Astrocyte (in vitro differentiated cells and primary cell): ENCODE measurements at regions not wholly inside any gene's neighbourhood (a gene's known extent, or its start where the extent isn't known, plus 50 kb on each side); places are given as distances from the start of the nearest gene placed in this dataset.
"Not testable (repeated sequence)": the region's sequence is repeated elsewhere in the genome, so short reads cannot be mapped to it uniquely, and the experiment has no call there.

ENCODE experiments used
- DNase-seq: peaks from one replicate; pipeline ENCODE4 v3.0.0-alpha.2; 2010; ENCODE audit warnings: low read depth
- FAIRE-seq: peaks from 2 replicates; lab custom pipeline; 2011; peaks lifted over from hg19 to GRCh38; lab: Jason Lieb, UNC
- H2AFZ ChIP-seq: 2 replicates; pipeline ENCODE4 v1.6.0; 2012; ENCODE audit warnings: low read depth, low read length, inconsistent platforms
- H3K27ac ChIP-seq: 2 replicates; pipeline ENCODE4 v1.5.1; 2011; ENCODE audit warnings: low read depth, low read length, inconsistent platforms
- H3K27me3 ChIP-seq: 2 replicates; pipeline ENCODE4 v1.6.0; 2011; ENCODE audit warnings: low read length, inconsistent platforms; ENCODE audit not compliant: insufficient read depth
- H3K36me3 ChIP-seq: 2 replicates; pipeline ENCODE4 v1.5.1; 2011; ENCODE audit warnings: low read length, inconsistent platforms; ENCODE audit not compliant: insufficient read depth
- H3K4me1 ChIP-seq: 2 replicates; pipeline ENCODE4 v1.5.1; 2011; ENCODE audit warnings: low read length, inconsistent platforms; ENCODE audit not compliant: insufficient read depth
- H3K4me2 ChIP-seq: 2 replicates; pipeline ENCODE4 v1.6.0; 2012; ENCODE audit warnings: low read length, inconsistent platforms
- H3K4me3 ChIP-seq: 2 replicates; pipeline ENCODE4 v1.5.1; 2011; ENCODE audit warnings: low read depth, mild to moderate bottlenecking, low read length, inconsistent platforms; ENCODE audit not compliant: insufficient read depth
- H3K79me2 ChIP-seq: 2 replicates; pipeline ENCODE4 v1.6.0; 2012; ENCODE audit warnings: mild to moderate bottlenecking, low read length, inconsistent platforms; ENCODE audit not compliant: insufficient read depth
- H3K9ac ChIP-seq: 2 replicates; pipeline ENCODE4 v1.6.0; 2012; ENCODE audit warnings: mild to moderate bottlenecking, low read length, inconsistent platforms
- H3K9me3 ChIP-seq: 2 replicates; pipeline ENCODE4 v1.5.1; 2012; ENCODE audit warnings: low read depth, mild to moderate bottlenecking, low read length, inconsistent platforms; ENCODE audit not compliant: insufficient read depth
- H4K20me1 ChIP-seq: 2 replicates; pipeline ENCODE4 v1.6.0; 2012; ENCODE audit warnings: low read length, inconsistent platforms; ENCODE audit not compliant: insufficient read depth
- H3K27ac Mint-ChIP-seq: one replicate; pipeline ENCODE4 v1.8.0; 2021; ENCODE audit warnings: mild to moderate bottlenecking, mixed read lengths; ENCODE audit not compliant: unreplicated experiment
- H3K27me3 Mint-ChIP-seq: one replicate; pipeline ENCODE4 v1.8.0; 2021; ENCODE audit warnings: low read depth, mixed read lengths; ENCODE audit not compliant: unreplicated experiment
- H3K36me3 Mint-ChIP-seq: one replicate; pipeline ENCODE4 v1.8.0; 2021; ENCODE audit warnings: low read depth, mixed read lengths; ENCODE audit not compliant: unreplicated experiment
- H3K4me1 Mint-ChIP-seq: one replicate; pipeline ENCODE4 v1.8.0; 2021; ENCODE audit warnings: low read depth, mixed read lengths; ENCODE audit not compliant: unreplicated experiment
- H3K4me3 Mint-ChIP-seq: one replicate; pipeline ENCODE4 v1.8.0; 2021; ENCODE audit warnings: mild to moderate bottlenecking, moderate library complexity, mixed read lengths; ENCODE audit not compliant: unreplicated experiment
- H3K9me3 Mint-ChIP-seq: one replicate; pipeline ENCODE4 v1.8.0; 2021; ENCODE audit warnings: mild to moderate bottlenecking, mixed read lengths; ENCODE audit not compliant: unreplicated experiment
- CTCF ChIP-seq: IDR thresholded peaks from 2 replicates; pipeline ENCODE4 v1.5.1; 2011; ENCODE audit warnings: low read depth, mild to moderate bottlenecking, inconsistent platforms, low read length, moderate library complexity; ENCODE audit not compliant: insufficient read depth
- EZH2 ChIP-seq: IDR thresholded peaks from 2 replicates; pipeline ENCODE4 v1.6.1; 2012; ENCODE audit warnings: mild to moderate bottlenecking, low read length, inconsistent platforms; ENCODE audit not compliant: insufficient read depth

GRCh38 chr9:89695441-89695891 is 90.7 kb downstream of the GADD45G start:
- Histone ChIP-seq H3K4me2 (no peak overlapping the region), H3K27me3 (peaks cover 20% of the 10 kb centered on the region), H3K27ac (no peak overlapping the region), H3K4me1 (no peaks in the 10 kb centered on the region), H3K36me3 (no peaks in the 10 kb centered on the region), H3K79me2 (no peaks in the 10 kb centered on the region), H3K9me3 (no peaks in the 10 kb centered on the region), H3K4me3 (no peak overlapping the region), H2AFZ (no peak overlapping the region), H3K9ac (no peak overlapping the region), H4K20me1 (no peaks in the 10 kb centered on the region)
- Mint-ChIP-seq H3K27me3 (peaks cover 76% of the 10 kb centered on the region), H3K27ac (no peak overlapping the region), H3K4me3 (no peak overlapping the region), H3K9me3 (no peaks in the 10 kb centered on the region), H3K4me1 (no peaks in the 10 kb centered on the region), H3K36me3 (no peaks in the 10 kb centered on the region)
- DNase-seq: no peak
- no peak for TF ChIP-seq EZH2
- no peak for FAIRE-seq

GRCh38 chr9:89695979-89696378 is 91.2 kb downstream of the GADD45G start:
- not testable (repeated sequence) for H3K36me3 Mint-ChIP-seq, H3K36me3 ChIP-seq, H3K9ac ChIP-seq, H3K4me3 Mint-ChIP-seq, H3K9me3 ChIP-seq, H3K4me1 Mint-ChIP-seq, H3K4me1 ChIP-seq, DNase-seq, H3K27ac ChIP-seq, H3K4me3 ChIP-seq, H3K79me2 ChIP-seq, FAIRE-seq, H3K4me2 ChIP-seq, H3K27ac Mint-ChIP-seq, H4K20me1 ChIP-seq, H2AFZ ChIP-seq, H3K9me3 Mint-ChIP-seq
- peaks cover 76% of the 10 kb centered on the region for H3K27me3 Mint-ChIP-seq
- H3K27me3 ChIP-seq: peaks cover 20% of the 10 kb centered on the region

GRCh38 chr9:89696780-89697179 is 92.0 kb downstream of the GADD45G start:
- Histone ChIP-seq H3K9ac (no peak overlapping the region), H3K4me1 (no peaks in the 10 kb centered on the region), H4K20me1 (no peaks in the 10 kb centered on the region), H3K4me2 (no peak overlapping the region), H3K36me3 (no peaks in the 10 kb centered on the region), H2AFZ (no peak overlapping the region), H3K9me3 (no peaks in the 10 kb centered on the region), H3K4me3 (no peak overlapping the region), H3K27ac (no peak overlapping the region), H3K79me2 (no peaks in the 10 kb centered on the region), H3K27me3 (peaks cover 22% of the 10 kb centered on the region)
- no peak for DNase-seq
- Mint-ChIP-seq H3K27me3 (peaks cover 73% of the 10 kb centered on the region), H3K9me3 (no peaks in the 10 kb centered on the region), H3K36me3 (no peaks in the 10 kb centered on the region), H3K4me1 (no peaks in the 10 kb centered on the region), H3K4me3 (no peak overlapping the region), H3K27ac (no peak overlapping the region)
- no peak for TF ChIP-seq CTCF
- no peak for TF ChIP-seq EZH2
- no peak for FAIRE-seq

- Histone ChIP-seq H3K27me3 (peaks cover 22% of the 10 kb centered on the region), H3K79me2 (no peaks in the 10 kb centered on the region), H4K20me1 (no peaks in the 10 kb centered on the region), H3K4me1 (no peaks in the 10 kb centered on the region), H2AFZ (no peak overlapping the region), H3K36me3 (no peaks in the 10 kb centered on the region), H3K9ac (no peak overlapping the region), H3K4me3 (no peak overlapping the region), H3K4me2 (no peak overlapping the region), H3K27ac (no peak overlapping the region), H3K9me3 (no peaks in the 10 kb centered on the region)
- Mint-ChIP-seq H3K36me3 (no peaks in the 10 kb centered on the region), H3K27ac (no peak overlapping the region), H3K4me1 (no peaks in the 10 kb centered on the region), H3K27me3 (peaks cover 72% of the 10 kb centered on the region), H3K4me3 (no peak overlapping the region), H3K9me3 (no peaks in the 10 kb centered on the region)
- FAIRE-seq (no peak), DNase-seq (no peak)
- no peak for TF ChIP-seq EZH2
- TF ChIP-seq CTCF: no peak
Observed at GRCh38 chr9:89697553-89697952, 92.7 kb downstream of the GADD45G start.
